ENCODE measurements at regions not wholly inside any gene's neighbourhood (a gene's known extent, or its start where the extent isn't known, plus 50 kb on each side); places are given as distances from the start of the nearest gene placed in this dataset.
"Not testable (repeated sequence)": the region's sequence is repeated elsewhere in the genome, so short reads cannot be mapped to it uniquely, and the experiment has no call there.

DNA sequence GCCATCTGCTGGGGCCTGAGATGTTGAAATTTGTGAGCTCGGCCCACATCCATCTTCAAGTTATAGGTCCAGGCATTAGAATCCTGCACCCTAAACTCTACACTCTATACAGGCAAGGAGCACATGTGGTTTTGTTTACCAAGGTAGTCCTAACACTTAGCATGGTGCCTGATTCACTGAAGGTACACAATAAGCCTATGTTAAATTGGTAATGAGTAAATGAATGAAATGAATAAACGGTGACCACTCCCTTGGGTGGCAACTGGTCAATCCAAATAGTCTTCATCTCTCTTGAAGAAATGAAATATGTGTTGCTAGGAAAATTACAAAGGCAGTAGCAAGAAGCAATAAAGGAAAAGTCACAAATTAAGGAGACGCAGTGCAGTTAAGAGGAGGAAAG is 359.3 kb upstream of the UBE2E2 start:
- no peak for DNase-seq

DNA sequence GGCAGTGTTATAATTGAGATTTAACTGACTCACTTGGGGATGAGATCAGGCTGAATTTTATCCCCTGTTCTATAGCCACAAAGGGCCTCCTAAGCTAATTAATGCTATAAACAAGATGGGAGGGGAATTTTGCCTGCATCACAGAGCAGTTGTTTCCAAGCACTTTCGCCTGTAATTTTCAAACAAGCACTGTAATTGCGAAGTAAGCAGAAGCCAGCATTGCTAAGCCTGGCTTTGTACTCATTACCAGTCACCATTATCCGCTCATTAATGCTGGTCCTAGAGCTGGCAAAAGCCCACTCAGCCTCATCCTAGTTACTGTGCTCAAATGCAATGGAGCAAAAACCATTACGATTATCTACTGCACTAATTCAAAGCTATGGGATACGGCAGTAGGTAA is 356.6 kb upstream of the UBE2E2 start:
- DNase-seq = no peak

DNA sequence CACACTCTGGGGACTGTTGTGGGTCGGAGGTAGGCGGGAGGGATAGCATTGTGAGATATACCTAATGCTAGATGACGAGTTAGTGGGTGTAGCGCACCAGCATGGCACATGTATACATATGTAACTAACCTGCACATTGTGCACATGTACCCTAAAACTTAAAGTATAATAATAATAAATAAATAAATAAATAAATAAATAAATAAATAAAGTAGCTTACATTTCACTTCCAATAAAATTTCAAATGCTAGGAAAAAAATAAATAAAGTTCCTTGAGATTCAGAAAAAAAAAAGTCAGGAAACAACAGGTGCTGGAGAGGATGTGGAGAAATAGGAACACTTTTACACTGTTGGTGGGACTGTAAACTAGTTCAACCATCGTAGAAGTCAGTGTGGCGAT is 353.5 kb upstream of the UBE2E2 start:
- DNase-seq = not testable (repeated sequence)

DNA sequence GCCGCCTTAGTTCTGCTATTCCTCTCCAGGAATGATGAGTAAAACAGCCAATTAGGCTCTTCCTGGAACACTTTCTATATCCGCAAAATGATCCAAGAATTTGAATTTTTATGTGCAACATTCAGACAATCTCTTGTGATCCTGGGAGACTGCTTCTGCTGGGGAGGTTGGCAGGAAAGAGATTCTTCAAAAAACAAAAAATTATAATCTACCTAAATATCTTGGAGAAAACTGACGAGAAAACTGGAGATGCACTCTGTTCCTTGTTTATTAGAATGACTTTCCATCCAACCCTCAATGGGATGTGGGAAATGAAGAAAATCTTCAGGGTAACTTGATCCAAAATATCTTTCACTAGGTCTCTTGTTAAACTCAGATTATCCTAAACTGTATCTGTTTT is 346.3 kb upstream of the UBE2E2 start:
- DNase-seq = no peak

DNA sequence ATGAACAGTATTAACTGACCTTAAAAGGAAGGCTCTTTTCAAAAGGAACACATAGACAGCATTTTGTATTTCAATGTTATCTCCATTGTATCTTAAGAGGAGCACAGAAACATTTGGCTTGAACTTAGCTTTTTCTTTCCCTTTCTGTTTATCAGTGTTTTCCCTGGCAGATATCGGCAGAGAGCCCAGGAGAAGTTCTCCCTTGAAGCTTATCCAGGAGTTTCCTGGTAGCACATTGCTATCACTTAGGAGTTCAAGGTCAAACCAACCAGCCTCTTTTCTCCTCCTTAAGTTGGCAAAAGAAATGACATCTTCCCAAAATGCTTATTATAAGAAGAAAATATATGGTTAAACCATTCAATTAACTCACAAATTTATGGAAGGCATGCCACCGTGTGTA is 344.6 kb upstream of the UBE2E2 start:
- no peak for DNase-seq

DNA sequence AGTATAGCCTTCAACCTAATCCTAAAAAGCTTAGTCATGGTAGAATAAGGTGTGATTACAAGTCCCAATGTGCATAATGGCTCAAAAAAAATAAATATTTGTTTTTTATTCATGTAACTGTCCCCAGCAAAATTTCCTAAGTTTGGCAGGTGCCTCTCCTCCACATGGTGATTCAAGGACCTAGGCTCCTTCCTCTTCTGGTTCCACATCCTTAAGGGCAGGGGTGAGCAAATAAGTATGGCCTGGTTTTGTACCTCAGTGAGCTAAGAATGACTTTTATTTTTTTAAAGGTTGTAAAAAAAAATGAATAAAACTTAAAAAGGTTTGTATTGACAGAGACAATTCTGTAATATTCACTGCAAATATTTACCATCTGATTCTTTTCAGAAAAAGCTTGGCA is 343.5 kb upstream of the UBE2E2 start:
- no peak for DNase-seq

DNA sequence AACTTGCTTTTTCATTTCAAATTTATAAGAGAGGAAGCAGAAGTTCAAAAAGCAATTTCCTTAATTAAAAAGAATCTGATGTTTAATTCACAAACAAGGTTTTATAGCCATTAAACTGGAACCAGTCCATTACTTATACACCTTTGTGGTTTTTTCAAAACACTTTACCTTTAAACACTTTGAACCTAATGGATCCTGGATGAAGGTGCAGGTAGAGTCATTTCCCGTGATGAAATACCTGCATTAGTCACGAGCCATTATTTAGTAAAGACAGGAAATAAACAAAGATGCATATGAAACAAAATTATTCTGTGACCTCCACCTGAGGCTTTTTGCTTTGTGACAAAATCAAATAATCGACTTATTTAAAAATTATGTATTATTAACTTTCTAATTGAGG is 341.7 kb upstream of the UBE2E2 start:
- no peak for DNase-seq

DNA sequence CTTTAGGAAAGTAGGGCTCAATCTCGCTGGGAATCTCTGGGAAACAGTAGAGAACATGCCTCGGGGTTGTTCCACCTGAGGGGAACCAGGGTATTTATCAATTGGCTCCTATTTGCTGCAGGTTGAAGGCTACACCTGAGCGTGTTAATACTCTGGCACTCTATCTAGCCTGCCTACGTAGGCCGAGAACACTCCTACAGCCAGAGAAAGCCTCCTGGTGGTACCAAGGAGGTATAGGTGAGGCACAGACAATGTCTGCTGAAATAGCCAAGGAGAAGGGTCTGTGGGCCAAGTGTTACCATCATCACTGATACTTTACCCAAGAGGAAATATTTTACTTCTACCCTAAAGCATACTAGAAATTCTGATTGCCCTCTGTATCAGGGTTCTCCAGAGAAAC is 341.0 kb upstream of the UBE2E2 start:
- no peak for DNase-seq

DNA sequence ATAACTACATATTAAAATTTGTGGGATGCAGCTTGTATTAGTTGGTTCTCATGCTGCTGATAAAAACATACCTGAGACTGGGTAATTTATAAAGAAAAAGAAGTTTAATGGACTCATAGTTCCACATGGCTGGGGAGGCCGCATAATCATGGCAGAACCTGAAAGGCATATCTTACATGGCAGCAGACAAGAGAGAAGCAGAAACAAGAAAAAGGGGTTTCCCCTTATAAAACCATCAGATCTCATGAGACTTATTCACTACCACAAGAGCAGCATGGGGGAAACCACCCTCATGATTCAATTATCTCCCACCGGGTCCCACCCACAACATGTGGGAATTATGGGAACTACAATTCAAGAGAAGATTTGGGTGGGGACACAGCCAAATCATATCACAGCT is 320.3 kb upstream of the UBE2E2 start:
- not testable (repeated sequence) for DNase-seq

DNA sequence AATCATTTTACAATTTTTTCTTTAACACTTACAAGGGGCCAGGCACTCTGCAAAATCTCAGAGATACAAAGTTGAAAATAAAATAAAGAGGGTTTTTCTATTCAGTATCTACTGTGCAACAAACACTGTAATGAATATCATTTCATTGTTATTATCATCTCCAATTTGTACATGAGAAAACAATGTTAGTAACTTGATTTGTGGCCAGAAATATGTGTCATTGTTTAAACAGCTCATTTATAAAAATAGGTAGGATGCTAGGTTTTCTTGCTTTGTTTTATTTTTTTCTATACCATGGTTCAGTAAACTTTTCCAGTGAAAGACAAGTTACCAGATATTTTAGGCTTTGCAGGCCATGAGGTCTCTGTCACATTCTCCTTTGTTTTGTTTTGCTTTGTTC is 318.1 kb upstream of the UBE2E2 start:
- no peak for DNase-seq

DNA sequence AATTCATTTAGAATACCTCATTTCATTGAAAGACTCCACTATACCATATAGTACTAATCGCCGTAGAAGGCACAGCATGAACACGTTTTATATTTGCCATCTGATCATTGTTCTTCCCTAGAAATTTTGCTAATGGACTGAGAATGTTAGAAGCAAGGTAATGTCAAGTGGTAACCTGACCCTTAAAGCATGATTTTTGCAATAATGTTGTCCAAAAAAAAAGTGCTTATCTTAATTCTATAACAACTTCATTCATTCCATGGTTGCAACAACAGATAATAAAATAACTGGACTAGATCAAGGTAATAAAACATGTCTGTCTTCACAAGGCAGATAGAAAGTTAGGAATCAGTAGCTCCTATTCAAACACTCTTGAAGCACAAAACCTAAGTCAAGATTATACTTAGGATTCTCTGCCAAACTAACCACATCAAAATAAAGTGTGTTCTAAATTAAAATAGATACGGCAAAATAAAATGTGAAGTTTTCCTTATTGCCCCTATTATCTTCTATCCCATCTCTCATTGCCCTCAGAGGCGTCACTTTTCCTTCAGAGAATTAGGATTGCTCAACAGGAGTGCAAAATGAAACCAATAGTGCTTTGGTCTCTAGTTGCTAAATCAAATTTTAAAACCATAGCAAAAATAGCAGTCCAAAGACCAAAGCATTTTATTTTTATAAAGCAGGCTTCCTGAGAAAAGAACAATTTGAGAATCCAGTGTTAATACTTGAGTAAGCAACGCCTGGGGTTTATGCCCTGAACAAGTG is 317.4 kb upstream of the UBE2E2 start:
- no peak for DNase-seq

DNA sequence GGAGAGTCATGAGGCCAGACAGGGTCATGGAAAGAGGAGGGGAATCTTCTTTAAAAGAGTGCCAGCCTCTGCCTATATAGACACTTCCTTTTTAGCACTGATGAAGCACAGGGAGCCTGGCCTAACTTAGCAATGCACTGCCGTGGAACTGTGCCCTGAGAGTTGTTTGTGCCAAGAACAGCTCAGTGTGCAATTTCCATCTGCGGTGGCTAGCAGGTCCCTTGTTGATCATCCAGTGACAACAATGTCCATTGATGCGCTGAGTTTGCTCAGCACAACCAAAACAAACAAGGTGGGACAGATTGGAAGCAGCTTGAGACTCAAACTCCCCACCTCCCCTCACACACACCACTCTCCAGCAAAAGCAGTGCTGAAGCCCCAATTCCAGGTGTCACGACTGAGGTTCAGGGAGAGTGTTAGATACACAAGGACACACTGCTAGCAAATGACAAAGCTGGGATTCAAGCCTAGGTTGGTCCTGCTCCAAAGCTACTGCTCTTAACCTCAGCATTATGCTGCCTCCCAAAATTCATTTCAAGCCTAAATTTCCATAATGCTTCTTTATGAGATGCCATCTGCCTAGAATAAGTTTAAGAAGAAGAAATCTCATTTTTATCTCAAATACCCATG is 316.6 kb upstream of the UBE2E2 start:
- no peak for DNase-seq

DNA sequence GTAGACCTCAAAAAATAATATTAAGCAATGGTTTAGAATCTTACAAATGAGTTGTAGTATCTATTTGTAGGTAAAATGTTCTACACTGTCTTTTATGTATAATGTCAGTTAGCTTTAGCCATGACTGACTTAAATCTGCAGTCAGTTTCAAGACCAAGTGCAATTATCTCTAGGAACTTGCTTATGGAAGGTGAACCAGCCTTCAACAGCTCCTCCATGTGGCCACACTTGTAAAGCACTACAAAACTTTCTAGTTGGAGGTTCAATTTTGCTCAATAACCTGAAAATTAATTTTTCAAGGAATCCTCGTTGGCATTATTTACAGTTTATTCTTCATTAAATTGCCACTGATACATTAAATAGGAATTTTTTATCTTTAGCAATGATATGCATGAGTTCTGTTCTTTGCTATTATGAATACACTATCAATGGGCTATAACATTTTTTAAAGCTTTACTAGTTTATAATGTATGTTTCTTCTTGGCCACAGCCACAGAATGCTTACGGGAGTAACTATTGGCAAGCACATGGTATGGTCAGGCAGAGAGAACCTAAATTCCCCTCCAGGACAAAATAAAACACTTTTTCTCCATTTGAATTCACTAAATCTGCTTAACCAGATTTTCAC is 315.3 kb upstream of the UBE2E2 start:
- DNase-seq = no peak

DNA sequence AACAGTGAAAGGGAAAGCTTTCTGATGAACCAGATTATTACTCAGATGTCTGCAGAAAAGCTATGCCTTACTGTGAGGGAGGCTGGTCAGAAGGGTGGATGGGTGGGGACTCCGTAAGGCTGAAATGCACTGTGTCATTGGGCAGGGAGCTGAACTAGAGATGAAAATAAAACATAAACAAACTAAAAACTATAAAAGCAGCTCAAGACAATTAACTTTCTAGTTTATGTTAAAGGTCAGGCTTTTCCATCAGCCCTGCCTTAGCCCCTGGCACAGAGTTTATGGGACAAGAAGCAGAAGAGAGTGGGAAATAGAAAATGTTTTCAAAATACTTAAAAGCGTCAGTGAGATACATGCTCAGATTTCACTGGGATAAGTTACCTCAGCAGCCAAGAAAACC is 310.0 kb upstream of the UBE2E2 start:
- DNase-seq = no peak

DNA sequence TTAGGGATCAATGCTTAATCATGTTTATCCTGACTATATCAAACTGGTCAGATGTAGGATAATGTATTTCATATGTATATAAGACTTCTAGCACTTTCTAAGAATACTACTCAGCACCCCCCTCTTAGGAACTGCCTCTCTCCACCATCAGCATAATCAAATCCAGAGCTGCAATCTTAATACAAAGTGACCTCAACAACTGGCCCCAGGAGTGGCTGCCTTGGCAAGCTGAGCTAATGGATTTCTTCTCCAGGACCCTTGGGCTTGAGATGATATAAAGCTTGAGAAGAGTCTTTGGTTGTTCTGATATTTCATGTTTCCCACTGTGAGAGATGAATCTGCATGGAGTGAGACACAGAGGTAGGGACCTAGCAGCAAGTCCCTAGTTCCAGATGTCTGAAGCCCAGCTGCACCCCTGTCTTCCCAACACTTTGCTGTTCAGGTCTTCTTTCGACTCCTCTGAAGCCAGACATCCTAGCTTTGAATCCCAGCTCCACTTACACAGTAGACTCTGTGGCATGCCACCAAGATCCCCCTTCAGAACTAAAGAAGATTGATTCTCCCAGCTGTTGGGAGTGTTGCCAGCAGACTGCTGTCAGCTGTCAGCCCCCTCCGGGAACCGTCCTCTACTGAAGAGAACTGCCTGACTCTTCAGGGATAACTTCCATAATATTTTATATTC is 309.3 kb upstream of the UBE2E2 start:
- no peak for DNase-seq

DNA sequence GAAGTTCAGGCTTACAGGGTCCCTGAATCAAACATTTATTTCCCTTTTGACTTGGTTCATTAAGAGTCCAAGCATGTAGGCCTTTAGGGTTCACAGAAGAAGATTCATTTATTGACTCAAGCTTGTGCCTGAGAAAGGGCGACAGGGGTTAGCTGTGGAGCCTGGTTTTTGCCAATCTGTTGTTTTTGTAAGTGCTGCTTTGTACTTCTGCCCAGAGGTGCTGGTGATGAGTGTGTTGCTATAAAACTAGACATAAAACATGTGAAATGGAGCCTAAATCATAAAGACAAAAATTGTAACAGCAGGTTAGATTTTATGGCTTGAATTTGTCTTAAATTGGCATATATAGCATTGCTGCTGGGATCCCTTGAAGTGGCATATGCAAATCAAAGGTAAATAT is 308.3 kb upstream of the UBE2E2 start:
- no peak for DNase-seq

DNA sequence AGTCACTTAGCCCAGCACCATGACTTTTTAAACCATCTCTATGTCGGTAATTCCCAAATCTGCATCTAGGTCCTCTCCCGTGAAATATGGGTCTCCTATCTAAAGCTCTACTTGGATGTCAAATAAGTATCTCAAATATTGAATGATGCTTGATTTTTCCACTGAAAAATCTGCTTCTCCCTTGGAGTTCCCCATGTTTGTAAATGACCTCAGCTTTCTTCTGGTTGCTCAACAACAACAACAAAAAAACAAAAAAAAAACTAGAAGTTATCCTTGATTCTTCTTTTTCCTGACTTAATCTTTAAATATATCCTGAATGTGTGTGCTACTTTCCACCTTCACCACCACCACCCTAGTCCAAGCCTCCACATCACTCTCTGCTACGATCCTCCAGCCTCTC is 307.5 kb upstream of the UBE2E2 start:
- no peak for DNase-seq

DNA sequence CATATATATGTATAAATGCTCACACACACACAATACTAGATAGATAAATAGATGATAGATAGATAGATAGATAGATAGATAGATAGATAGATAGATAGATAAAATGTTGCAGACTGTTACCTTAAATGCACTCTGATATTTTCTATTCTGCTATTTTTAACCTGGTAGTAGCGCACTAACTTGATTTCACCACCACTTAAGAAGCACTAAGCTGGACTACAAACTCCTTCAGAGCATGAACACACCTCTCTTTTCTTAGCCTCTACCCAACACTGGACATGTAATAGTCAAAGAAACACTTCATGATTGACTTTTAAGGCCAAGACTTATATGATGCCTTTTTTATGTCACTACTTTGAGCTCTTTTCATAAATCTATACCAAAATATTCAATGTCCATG is 304.6 kb upstream of the UBE2E2 start:
- no peak for DNase-seq

DNA sequence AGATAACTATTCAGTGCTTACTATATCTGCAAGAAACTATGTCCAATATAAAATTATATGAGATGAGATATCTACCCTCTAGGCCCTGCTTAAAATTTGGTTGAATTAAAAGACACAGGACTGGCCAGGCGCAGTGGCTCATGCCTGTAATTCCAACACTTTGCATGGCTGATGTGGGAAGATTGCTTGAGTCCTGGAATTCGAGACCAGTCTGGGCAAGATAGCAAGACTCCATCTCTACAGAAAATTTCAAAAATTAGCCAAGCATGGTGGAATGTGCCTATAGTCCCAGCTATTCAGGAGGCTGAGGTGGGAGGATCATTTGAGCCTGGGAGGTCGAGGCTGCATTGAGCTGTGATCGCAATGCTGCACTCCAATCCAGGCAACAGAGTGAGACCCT is 303.7 kb upstream of the UBE2E2 start:
- DNase-seq = no peak

DNA sequence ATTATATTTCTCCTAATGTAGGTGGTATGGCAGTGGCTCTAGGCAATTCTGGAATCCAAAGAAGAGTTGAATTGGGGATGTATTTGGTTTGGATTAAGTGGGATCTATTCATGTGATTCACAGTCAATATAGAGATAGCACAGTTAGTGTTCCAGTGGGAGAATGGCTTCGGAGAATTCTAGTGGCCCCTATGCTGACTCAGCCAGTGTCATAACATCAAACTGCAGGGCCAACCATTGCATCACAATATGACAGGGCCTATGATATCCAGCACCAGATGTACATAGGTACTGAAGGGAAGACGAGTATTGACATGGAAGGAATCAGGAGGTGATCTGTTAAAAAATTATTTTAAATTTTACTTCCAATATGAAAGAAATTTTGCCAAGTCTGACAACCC is 302.8 kb upstream of the UBE2E2 start:
- no peak for DNase-seq

DNA sequence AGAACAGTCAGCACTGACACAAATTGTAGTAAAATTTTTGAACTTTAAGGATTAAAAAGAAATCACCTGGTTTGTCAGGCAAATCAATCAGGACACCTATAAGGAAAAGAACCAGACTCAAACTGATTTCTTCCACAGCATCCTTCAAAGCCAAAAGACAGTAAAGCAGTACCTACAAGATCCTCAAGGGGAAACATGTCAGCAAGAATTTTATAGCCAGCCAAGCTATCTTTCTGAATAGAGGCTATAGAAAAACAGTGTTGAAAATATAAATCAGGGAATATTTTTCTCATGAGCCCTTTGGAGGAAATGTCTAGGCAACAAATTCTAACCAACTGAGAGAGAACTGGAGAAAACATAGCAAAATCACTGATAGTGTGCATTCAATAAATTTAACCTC is 301.4 kb upstream of the UBE2E2 start:
- no peak for DNase-seq

DNA sequence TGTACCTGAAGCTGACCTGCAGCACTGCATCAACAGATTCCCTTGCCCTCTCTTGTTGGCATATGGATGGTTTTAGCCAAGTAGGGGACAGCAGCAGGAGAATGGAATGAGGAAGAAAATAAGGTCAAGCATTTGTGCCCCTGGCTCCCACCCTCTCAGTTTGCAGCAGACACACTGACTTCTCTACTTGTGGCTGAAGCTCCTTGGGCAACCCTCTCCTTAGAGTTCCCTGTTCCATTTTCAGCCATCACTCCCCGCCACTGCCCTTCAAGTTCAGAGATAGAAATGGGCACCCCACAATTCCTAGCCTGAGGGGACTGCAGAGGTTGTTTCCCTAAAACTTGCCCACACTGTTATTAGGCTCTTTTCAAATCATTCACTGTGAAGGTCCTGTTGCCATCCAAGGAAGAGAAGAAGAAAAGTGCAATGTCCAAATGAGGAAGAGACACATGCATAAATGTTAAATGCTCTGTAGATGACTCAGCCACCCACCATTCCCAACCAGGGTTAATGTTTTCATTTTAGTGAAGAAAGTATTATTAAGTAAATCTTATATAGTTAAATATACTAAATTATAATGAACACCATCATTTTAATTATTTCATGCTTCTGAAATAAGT is 295.9 kb upstream of the UBE2E2 start:
- no peak for DNase-seq

DNA sequence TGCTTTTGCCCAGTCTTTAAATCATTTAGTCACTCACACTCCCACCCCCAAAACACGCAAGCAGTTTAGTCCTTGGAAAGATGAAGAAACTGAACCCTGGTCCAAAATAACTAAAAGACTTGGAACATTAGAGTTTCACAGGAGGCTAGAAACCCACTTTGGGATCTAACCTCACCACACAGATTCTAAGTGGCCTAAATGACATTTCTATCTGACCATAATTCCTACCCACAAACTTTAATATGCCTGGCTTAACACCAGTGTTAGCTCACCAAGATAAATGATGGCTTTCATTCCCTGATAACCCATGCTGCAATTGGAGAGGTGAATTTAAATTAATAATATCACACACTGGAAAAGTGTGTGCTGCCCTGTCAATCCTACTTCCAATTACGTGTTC is 295.3 kb upstream of the UBE2E2 start:
- DNase-seq = no peak
